Endothelial cell of umbilical vein (primary cell): ENCODE measurements at regions not wholly inside any gene's neighbourhood (a gene's known extent, or its start where the extent isn't known, plus 50 kb on each side); places are given as distances from the start of the nearest gene placed in this dataset.

Source experiments
- CTCF ChIP-seq, 2 donors: IDR thresholded peaks; 1 replicate in 1 of 2; 2 replicates in 1 of 2; pipeline ENCODE4 v1.5.1; 2011; ENCODE audit warnings: low read length in 2 of 2, mild to moderate bottlenecking in 2 of 2, moderate library complexity in 2 of 2, control low read depth in 1 of 2, inconsistent platforms in 1 of 2, low read depth in 1 of 2; ENCODE audit not compliant: insufficient read depth in 1 of 2; ENCODE audit errors: extremely low read depth in 1 of 2
- EZH2 ChIP-seq: IDR thresholded peaks from 2 replicates; pipeline ENCODE4 v1.6.1; 2012; ENCODE audit warnings: borderline replicate concordance, low read depth, mild to moderate bottlenecking, moderate library complexity, low read length, inconsistent platforms; ENCODE audit not compliant: severe bottlenecking
- JUN ChIP-seq: IDR thresholded peaks from 2 replicates; pipeline ENCODE4 v1.6.1; 2011; ENCODE audit warnings: borderline replicate concordance, low read depth; ENCODE audit not compliant: insufficient read length, insufficient read depth
- MAX ChIP-seq: IDR thresholded peaks from 2 replicates; pipeline ENCODE4 v1.6.1; 2011; ENCODE audit not compliant: insufficient read depth, insufficient read length
- POLR2A ChIP-seq: IDR thresholded peaks from 2 replicates; pipeline ENCODE4 v1.6.1; 2012; ENCODE audit warnings: low read depth, mild to moderate bottlenecking, control low read depth, low read length
- POLR2AphosphoS5 ChIP-seq: IDR thresholded peaks from 2 replicates; pipeline ENCODE4 v1.6.1; 2012; ENCODE audit warnings: low read depth, mild to moderate bottlenecking, control low read depth, low read length, moderate library complexity; ENCODE audit not compliant: insufficient read depth

GRCh38 chr2:17010104-17010503, 344.5 kb upstream of the CYRIA start:
- TF ChIP-seq POLR2A (no peak), CTCF (IDR thresholded peaks at IDR 0.05; ENCODE audit: extremely low read depth in 1 of 2, insufficient read depth in 1 of 2, low read depth in 1 of 2, low read length in 2 of 2) (no peak), EZH2 (no peak), MAX (no peak), JUN (no peak), POLR2AphosphoS5 (no peak)
